K562 (cell line): ENCODE measurements at regions not wholly inside any gene's neighbourhood (a gene's known extent, or its start where the extent isn't known, plus 50 kb on each side); places are given as distances from the start of the nearest gene placed in this dataset.

Experiments
- ATAC-seq: fragments of 200-7000 bp; cut with Tn5 transposase; 3 replicates; pipeline ENCODE4 v1.9.1; 2020; ENCODE audit warnings: moderate library complexity
- BruUV-seq: library from RNA; stranded (reverse); fragments of 400-500 nt; replicated peaks from 2 replicates; lab custom pipeline; 2021; lab: Mats Ljungman, UMichigan
- CTCF ChIA-PET: fragments of 300-600 bp; formaldehyde crosslinking; extraction: SDS; loops from one replicate; lab custom pipeline; 2021; ENCODE audit warnings: low intra/inter-chr PET ratio; lab: Yijun Ruan, JAX
- POLR2A ChIA-PET: fragments of 300-600, 350-650 bp; sonication (Branson Sonifier 250); formaldehyde crosslinking; extraction: SDS; loops from one replicate; lab custom pipeline; 2021; ENCODE audit warnings: antibody characterized with exemption, inconsistent platforms; lab: Yijun Ruan, JAX
- DNase-seq, 4 experiments: peaks; one replicate each; pipeline versions ENCODE4 v3.0.0 to v3.0.0-alpha.2; 2011 to 2018; ENCODE audit warnings: low spot score in 3 of 4, mixed read lengths in 3 of 4; ENCODE audit errors: extremely low read depth in 1 of 4
- FAIRE-seq: peaks from 2 replicates; lab custom pipeline; 2011; peaks lifted over from hg19 to GRCh38; lab: Jason Lieb, UNC
- H2AFZ ChIP-seq: 2 replicates; pipeline ENCODE4 v1.6.0; 2011; ENCODE audit warnings: low read depth, low read length, control low read depth, inconsistent platforms
- H3K27ac ChIP-seq: fragments of 200-600 bp; 3 replicates; pipeline ENCODE4 v1.8.0; 2011; ENCODE audit warnings: low read depth, mild to moderate bottlenecking, control low read depth, inconsistent platforms, low read length, moderate library complexity, mixed read lengths; ENCODE audit errors: extremely low read depth
- H3K27me3 ChIP-seq, 2 experiments: fragments of 300-600 bp in 1 of 2; 2 replicates in 1 of 2; 3 replicates in 1 of 2; pipeline versions ENCODE4 v1.6.0 to v1.8.0; 2011; ENCODE audit warnings: inconsistent platforms in 2 of 2, low read length in 2 of 2, mild to moderate bottlenecking in 1 of 2, mixed read lengths in 1 of 2, moderate library complexity in 1 of 2; ENCODE audit not compliant: control insufficient read depth in 2 of 2, insufficient read depth in 2 of 2
- H3K36me3 ChIP-seq: fragments of 300-600 bp; 3 replicates; pipeline ENCODE4 v1.8.0; 2011; ENCODE audit warnings: mild to moderate bottlenecking, low read length, inconsistent platforms; ENCODE audit not compliant: control insufficient read depth, insufficient read depth
- H3K4me1 ChIP-seq, 2 experiments: fragments of 200-600 bp in 1 of 2; replicated peaks in 1 of 2; 2 replicates in 1 of 2; 3 replicates in 1 of 2; pipeline versions ENCODE4 v1.5.1 to v1.8.0; 2011; ENCODE audit warnings: inconsistent platforms in 2 of 2, low read length in 2 of 2, mild to moderate bottlenecking in 1 of 2, mixed read lengths in 1 of 2, moderate library complexity in 1 of 2; ENCODE audit not compliant: control insufficient read depth in 2 of 2, insufficient read depth in 2 of 2
- H3K4me2 ChIP-seq: 2 replicates; pipeline ENCODE4 v1.6.1; 2011; ENCODE audit warnings: low read length, control low read depth, inconsistent platforms, mixed read lengths; ENCODE audit not compliant: insufficient read depth
- H3K4me3 ChIP-seq: fragments of 200-600 bp; sonication (generic), shearing (Covaris generic); 2 replicates; pipeline ENCODE4 v1.5.1; 2016; ENCODE audit warnings: control low read depth, inconsistent platforms
- H3K79me2 ChIP-seq: fragments of 200-600 bp; 3 replicates; pipeline ENCODE4 v1.8.0; 2011; ENCODE audit warnings: low read length, inconsistent platforms; ENCODE audit not compliant: control insufficient read depth, insufficient read depth
- H3K9ac ChIP-seq, 2 experiments: 2 replicates each; pipeline versions ENCODE4 v1.6.0 to v1.6.1; 2011; ENCODE audit warnings: low read depth in 2 of 2, low read length in 2 of 2, control low read depth in 1 of 2, inconsistent platforms in 1 of 2, mild to moderate bottlenecking in 1 of 2, mixed read lengths in 1 of 2; ENCODE audit not compliant: insufficient read depth in 1 of 2
- H3K9me1 ChIP-seq: one replicate; pipeline ENCODE4 v1.6.0; 2011; ENCODE audit warnings: inconsistent platforms, mild to moderate bottlenecking, low read length, moderate library complexity; ENCODE audit not compliant: control insufficient read depth, insufficient read depth
- H3K9me3 ChIP-seq: replicated peaks from 2 replicates; pipeline ENCODE4 v1.5.1; 2011; ENCODE audit warnings: low read depth, low read length, inconsistent platforms; ENCODE audit not compliant: control insufficient read depth, insufficient read depth
- H4K20me1 ChIP-seq: replicated peaks from 2 replicates; pipeline ENCODE4 v1.6.1; 2011; ENCODE audit warnings: low read length, inconsistent platforms, mixed read lengths; ENCODE audit not compliant: control insufficient read depth, insufficient read depth
- BRD9 ChIP-seq: fragments of 450-650 bp; IDR thresholded peaks from 2 replicates; pipeline ENCODE4 v1.6.1; 2018; ENCODE audit warnings: low read depth; ENCODE audit not compliant: partially characterized antibody
- CBX3 ChIP-seq, 2 experiments: IDR thresholded peaks; 1 replicate in 1 of 2; 2 replicates in 1 of 2; pipeline ENCODE4 v1.6.1; 2012; ENCODE audit warnings: inconsistent platforms in 2 of 2, low read length in 2 of 2, borderline replicate concordance in 1 of 2, control low read depth in 1 of 2
- CEBPG ChIP-seq, 3 experiments: fragments of 200-800 bp in 1 of 3; sonication (Bioruptor generic) in 1 of 3; sonication (generic) in 1 of 3; formaldehyde crosslinking in 1 of 3; IDR thresholded peaks in 2 of 3; conservative IDR thresholded peaks in 1 of 3; 2 replicates each; pipeline versions ENCODE4 v1.6.1 to v1.8.0; 2016 to 2022; ENCODE audit warnings: missing compliant biosample characterization in 2 of 3, missing genetic modification characterization in 2 of 3, mild to moderate bottlenecking in 1 of 3, missing genetic modification reagents in 1 of 3
- HMGN3 ChIP-seq: IDR thresholded peaks from 2 replicates; pipeline ENCODE4 v1.6.1; 2011; ENCODE audit warnings: borderline replicate concordance, low read depth, mild to moderate bottlenecking, mixed read lengths, low read length; ENCODE audit not compliant: insufficient read length; ENCODE audit errors: extremely low read depth
- PPARD ChIP-seq: fragments of 250-450 bp; sonication (Bioruptor Pico); IDR thresholded peaks from 2 replicates; pipeline ENCODE4 v1.8.0; 2022; ENCODE audit warnings: inconsistent platforms, mild to moderate bottlenecking, moderate library complexity
- RBM34 ChIP-seq: fragments of 200-400 bp; formaldehyde crosslinking; IDR thresholded peaks from 2 replicates; pipeline ENCODE4 v1.6.1; 2018; ENCODE audit warnings: low read length, borderline replicate concordance; ENCODE audit not compliant: insufficient read depth
- SMARCA5 ChIP-seq: fragments of 450-650 bp; IDR thresholded peaks from 2 replicates; pipeline ENCODE4 v1.6.1; 2016
- WGBS: fragments of 100-300 bp; shearing (Covaris generic); methylation state at CpG from one replicate; pipeline ENCODE4 v1.1.6; 2016; ENCODE audit warnings: low coverage, mixed read lengths; ENCODE audit not compliant: insufficient coverage; ENCODE audit errors: missing lambda C conversion rate; 5-methylcytosine and 5-hydroxymethylcytosine counted together
- in situ Hi-C: fragments of 300-500 bp; cut with MboI; formaldehyde crosslinking; loops from 4 replicates; pipeline ENCODE4 v1.15.0; 2018; ENCODE audit warnings: inconsistent platforms, mixed read lengths
- intact Hi-C: fragments of 100-400 bp; cut with micrococcal nuclease; formaldehyde crosslinking; loops from 2 replicates; pipeline ENCODE4 v1.14.2; 2022
- TF ChIP-seq, protein P1 (sequence below): sonication (generic); formaldehyde crosslinking; IDR thresholded peaks from 2 replicates; pipeline ENCODE4 v1.8.0; 2022; ENCODE audit warnings: mild to moderate bottlenecking, missing genetic modification reagents
- TF ChIP-seq, protein P2 (sequence below): sonication (generic); formaldehyde crosslinking; IDR thresholded peaks from 2 replicates; pipeline ENCODE4 v1.4.0; 2020; ENCODE audit warnings: mild to moderate bottlenecking, missing genetic modification reagents
- TF ChIP-seq, protein P3 (sequence below): fragments of 450-650 bp; IDR thresholded peaks from 2 replicates; pipeline ENCODE4 v1.6.1; 2016; ENCODE audit warnings: mild to moderate bottlenecking
- TF ChIP-seq, protein P4 (sequence below): fragments of 250-450 bp; sonication (Bioruptor Pico); IDR thresholded peaks from 2 replicates; pipeline ENCODE4 v1.8.0; 2022; ENCODE audit warnings: inconsistent platforms
- TF ChIP-seq, protein P5 (sequence below): fragments of 250-450 bp; sonication (Bioruptor Pico); IDR thresholded peaks from 2 replicates; pipeline ENCODE4 v1.8.0; 2021; ENCODE audit warnings: moderate library complexity, mild to moderate bottlenecking, inconsistent platforms

DNA sequence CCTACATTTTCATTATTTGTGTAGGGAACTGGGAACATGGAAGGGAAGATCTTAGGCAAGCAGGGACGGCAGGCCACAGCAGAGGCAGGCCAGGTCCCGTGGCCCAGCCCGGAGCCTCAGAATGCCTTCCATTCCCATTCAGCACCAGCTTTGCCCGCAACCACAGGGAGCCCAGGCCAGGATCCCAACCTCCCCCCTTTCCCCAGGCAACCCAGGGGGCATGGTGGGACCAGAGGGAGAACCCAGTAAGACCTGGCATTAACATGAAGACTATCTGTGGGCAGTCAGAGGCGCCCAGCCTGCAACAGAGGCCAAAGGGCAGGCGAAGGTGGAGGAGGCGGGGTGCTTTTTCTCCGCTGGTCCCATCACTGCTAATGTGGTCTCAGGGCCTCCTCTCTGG lies 135.6 kb downstream of the TPRA1 start:
- Histone ChIP-seq H2AFZ (no peak overlapping the region), H4K20me1 (0 out of 2 replicates have a peak, but pooled peaks cover 4% of the 10 kb centered on the region), H3K27me3 (peaks cover 2 to 38% of the 10 kb centered on the region in 2 experiments; a peak in 3 of 5 replicates), H3K79me2 (no peaks in the 10 kb centered on the region), H3K9ac (no peak overlapping the region), H3K4me3 (no peak overlapping the region), H3K27ac (no peak overlapping the region), H3K36me3 (no peaks in the 10 kb centered on the region), H3K4me2 (no peak overlapping the region), H3K9me1 (no peaks in the 10 kb centered on the region), H3K9me3 (no peaks in the 10 kb centered on the region), H3K4me1 (peaks cover 0 to 12% of the 10 kb centered on the region in 2 experiments; a peak in 2 of 5 replicates)
- BruUV-seq, result no TSS peak
- ChIA-PET CTCF (interaction anchor here (1.4 kb wide), 1 partner anchor 932 kb away, joined by 3 read pairs; no protein-coding TSS in a partner anchor), POLR2A (interaction anchor here (1.0 kb wide), 1 partner anchor 15 kb away, joined by 3 read pairs; no protein-coding TSS in a partner anchor)
- in situ Hi-C loops, result loop anchor here (10.0 kb wide), 1 partner anchor 780 kb away; no protein-coding TSS in a partner anchor
- ATAC-seq (no peak), DNase-seq (no peak), FAIRE-seq (no peak)
- 4% methylated on average over 4 of the region's 8 CpGs for WGBS
- intact Hi-C loops, result loop anchor here (1.0 to 10.0 kb wide), 2 partner anchors 81 to 780 kb away; no protein-coding TSS in a partner anchor
- TF ChIP-seq SMARCA5, result no peak
- TF ChIP-seq, protein P1, sequence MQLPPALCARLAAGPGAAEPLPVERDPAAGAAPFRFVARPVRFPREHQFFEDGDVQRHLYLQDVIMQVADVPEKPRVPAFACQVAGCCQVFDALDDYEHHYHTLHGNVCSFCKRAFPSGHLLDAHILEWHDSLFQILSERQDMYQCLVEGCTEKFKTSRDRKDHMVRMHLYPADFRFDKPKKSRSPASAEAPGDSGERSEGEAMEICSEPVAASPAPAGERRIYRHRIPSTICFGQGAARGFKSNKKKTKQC (CRISPR knock-in tag), result no peak
- no peak for TF ChIP-seq PPARD (CRISPR knock-in tag)
- TF ChIP-seq, protein P2, sequence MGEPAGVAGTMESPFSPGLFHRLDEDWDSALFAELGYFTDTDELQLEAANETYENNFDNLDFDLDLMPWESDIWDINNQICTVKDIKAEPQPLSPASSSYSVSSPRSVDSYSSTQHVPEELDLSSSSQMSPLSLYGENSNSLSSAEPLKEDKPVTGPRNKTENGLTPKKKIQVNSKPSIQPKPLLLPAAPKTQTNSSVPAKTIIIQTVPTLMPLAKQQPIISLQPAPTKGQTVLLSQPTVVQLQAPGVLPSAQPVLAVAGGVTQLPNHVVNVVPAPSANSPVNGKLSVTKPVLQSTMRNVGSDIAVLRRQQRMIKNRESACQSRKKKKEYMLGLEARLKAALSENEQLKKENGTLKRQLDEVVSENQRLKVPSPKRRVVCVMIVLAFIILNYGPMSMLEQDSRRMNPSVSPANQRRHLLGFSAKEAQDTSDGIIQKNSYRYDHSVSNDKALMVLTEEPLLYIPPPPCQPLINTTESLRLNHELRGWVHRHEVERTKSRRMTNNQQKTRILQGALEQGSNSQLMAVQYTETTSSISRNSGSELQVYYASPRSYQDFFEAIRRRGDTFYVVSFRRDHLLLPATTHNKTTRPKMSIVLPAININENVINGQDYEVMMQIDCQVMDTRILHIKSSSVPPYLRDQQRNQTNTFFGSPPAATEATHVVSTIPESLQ (CRISPR knock-in tag), result no peak
- TF ChIP-seq BRD9, result no peak
- no peak for TF ChIP-seq RBM34
- no peak for TF ChIP-seq CEBPG (CRISPR knock-in tag; IDR thresholded peaks at IDR 0.05)
- TF ChIP-seq CEBPG (tag; conservative IDR thresholded peaks at IDR 0.05 in 1 of 2, IDR thresholded peaks at IDR 0.05 in 1 of 2), result no peak
- TF ChIP-seq, protein P3, sequence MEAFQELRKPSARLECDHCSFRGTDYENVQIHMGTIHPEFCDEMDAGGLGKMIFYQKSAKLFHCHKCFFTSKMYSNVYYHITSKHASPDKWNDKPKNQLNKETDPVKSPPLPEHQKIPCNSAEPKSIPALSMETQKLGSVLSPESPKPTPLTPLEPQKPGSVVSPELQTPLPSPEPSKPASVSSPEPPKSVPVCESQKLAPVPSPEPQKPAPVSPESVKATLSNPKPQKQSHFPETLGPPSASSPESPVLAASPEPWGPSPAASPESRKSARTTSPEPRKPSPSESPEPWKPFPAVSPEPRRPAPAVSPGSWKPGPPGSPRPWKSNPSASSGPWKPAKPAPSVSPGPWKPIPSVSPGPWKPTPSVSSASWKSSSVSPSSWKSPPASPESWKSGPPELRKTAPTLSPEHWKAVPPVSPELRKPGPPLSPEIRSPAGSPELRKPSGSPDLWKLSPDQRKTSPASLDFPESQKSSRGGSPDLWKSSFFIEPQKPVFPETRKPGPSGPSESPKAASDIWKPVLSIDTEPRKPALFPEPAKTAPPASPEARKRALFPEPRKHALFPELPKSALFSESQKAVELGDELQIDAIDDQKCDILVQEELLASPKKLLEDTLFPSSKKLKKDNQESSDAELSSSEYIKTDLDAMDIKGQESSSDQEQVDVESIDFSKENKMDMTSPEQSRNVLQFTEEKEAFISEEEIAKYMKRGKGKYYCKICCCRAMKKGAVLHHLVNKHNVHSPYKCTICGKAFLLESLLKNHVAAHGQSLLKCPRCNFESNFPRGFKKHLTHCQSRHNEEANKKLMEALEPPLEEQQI, result no peak
- TF ChIP-seq, protein P4, sequence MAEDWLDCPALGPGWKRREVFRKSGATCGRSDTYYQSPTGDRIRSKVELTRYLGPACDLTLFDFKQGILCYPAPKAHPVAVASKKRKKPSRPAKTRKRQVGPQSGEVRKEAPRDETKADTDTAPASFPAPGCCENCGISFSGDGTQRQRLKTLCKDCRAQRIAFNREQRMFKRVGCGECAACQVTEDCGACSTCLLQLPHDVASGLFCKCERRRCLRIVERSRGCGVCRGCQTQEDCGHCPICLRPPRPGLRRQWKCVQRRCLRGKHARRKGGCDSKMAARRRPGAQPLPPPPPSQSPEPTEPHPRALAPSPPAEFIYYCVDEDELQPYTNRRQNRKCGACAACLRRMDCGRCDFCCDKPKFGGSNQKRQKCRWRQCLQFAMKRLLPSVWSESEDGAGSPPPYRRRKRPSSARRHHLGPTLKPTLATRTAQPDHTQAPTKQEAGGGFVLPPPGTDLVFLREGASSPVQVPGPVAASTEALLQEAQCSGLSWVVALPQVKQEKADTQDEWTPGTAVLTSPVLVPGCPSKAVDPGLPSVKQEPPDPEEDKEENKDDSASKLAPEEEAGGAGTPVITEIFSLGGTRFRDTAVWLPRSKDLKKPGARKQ (CRISPR knock-in tag), result no peak
- no peak for TF ChIP-seq HMGN3
- TF ChIP-seq, protein P5, sequence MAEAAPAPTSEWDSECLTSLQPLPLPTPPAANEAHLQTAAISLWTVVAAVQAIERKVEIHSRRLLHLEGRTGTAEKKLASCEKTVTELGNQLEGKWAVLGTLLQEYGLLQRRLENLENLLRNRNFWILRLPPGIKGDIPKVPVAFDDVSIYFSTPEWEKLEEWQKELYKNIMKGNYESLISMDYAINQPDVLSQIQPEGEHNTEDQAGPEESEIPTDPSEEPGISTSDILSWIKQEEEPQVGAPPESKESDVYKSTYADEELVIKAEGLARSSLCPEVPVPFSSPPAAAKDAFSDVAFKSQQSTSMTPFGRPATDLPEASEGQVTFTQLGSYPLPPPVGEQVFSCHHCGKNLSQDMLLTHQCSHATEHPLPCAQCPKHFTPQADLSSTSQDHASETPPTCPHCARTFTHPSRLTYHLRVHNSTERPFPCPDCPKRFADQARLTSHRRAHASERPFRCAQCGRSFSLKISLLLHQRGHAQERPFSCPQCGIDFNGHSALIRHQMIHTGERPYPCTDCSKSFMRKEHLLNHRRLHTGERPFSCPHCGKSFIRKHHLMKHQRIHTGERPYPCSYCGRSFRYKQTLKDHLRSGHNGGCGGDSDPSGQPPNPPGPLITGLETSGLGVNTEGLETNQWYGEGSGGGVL (CRISPR knock-in tag), result no peak
- TF ChIP-seq CBX3 (IDR thresholded peaks at IDR 0.05; ENCODE audit: borderline replicate concordance in 1 of 2, low read length in 2 of 2), result no peak
